IMR-90 (cell line): ENCODE measurements at regions not wholly inside any gene's neighbourhood (a gene's known extent, or its start where the extent isn't known, plus 50 kb on each side); places are given as distances from the start of the nearest gene placed in this dataset.

Experiments
- BHLHE40 ChIP-seq: fragments of 150-350 bp; IDR thresholded peaks from 2 replicates; pipeline ENCODE4 v1.6.1; 2016; ENCODE audit warnings: mild to moderate bottlenecking, low read depth, low read length
- CEBPB ChIP-seq: IDR thresholded peaks from 2 replicates; pipeline ENCODE4 v1.6.1; 2012; ENCODE audit warnings: low read depth, low read length, improper control_type of control experiment
- FOS ChIP-seq: fragments of 150-350 bp; IDR thresholded peaks from 2 replicates; pipeline ENCODE4 v1.6.1; 2016; ENCODE audit warnings: low read depth, low read length
- MAFK ChIP-seq: IDR thresholded peaks from 2 replicates; pipeline ENCODE4 v1.6.1; 2012; ENCODE audit warnings: low read depth, low read length, improper control_type of control experiment
- MXI1 ChIP-seq: IDR thresholded peaks from 2 replicates; pipeline ENCODE4 v1.6.1; 2012; ENCODE audit warnings: low read depth, mild to moderate bottlenecking, low read length, moderate library complexity, borderline replicate concordance
- POLR2A ChIP-seq: IDR thresholded peaks from 2 replicates; pipeline ENCODE4 v1.6.1; 2012; ENCODE audit warnings: mild to moderate bottlenecking, low read depth, low read length
- RAD21 ChIP-seq: IDR thresholded peaks from 2 replicates; pipeline ENCODE4 v1.6.1; 2012; ENCODE audit warnings: low read length, improper control_type of control experiment
- SMC3 ChIP-seq: fragments of 150-350 bp; IDR thresholded peaks from 2 replicates; pipeline ENCODE4 v1.6.1; 2016; ENCODE audit warnings: low read depth, mild to moderate bottlenecking, antibody characterized with exemption, low read length, moderate library complexity
- USF2 ChIP-seq: fragments of 150-350 bp; IDR thresholded peaks from 2 replicates; pipeline ENCODE4 v1.6.1; 2017; ENCODE audit warnings: mild to moderate bottlenecking, antibody characterized with exemption, low read length, low read depth
- TF ChIP-seq, protein P1 (sequence below): conservative IDR thresholded peaks from 2 replicates; pipeline ENCODE4 v1.5.1; 2012; ENCODE audit warnings: mild to moderate bottlenecking, low read depth, low read length, improper control_type of control experiment
- TF ChIP-seq, protein P2 (sequence below): fragments of 150-350 bp; IDR thresholded peaks from 2 replicates; pipeline ENCODE4 v1.6.1; 2016; ENCODE audit warnings: low read depth, mild to moderate bottlenecking, low read length, moderate library complexity, borderline replicate concordance

- TF ChIP-seq POLR2A (no peak), RAD21 (no peak), SMC3 (no peak), MAFK (no peak), FOS (no peak), BHLHE40 (no peak), USF2 (no peak), MXI1 (no peak), CEBPB (no peak)
- TF ChIP-seq, protein P1, sequence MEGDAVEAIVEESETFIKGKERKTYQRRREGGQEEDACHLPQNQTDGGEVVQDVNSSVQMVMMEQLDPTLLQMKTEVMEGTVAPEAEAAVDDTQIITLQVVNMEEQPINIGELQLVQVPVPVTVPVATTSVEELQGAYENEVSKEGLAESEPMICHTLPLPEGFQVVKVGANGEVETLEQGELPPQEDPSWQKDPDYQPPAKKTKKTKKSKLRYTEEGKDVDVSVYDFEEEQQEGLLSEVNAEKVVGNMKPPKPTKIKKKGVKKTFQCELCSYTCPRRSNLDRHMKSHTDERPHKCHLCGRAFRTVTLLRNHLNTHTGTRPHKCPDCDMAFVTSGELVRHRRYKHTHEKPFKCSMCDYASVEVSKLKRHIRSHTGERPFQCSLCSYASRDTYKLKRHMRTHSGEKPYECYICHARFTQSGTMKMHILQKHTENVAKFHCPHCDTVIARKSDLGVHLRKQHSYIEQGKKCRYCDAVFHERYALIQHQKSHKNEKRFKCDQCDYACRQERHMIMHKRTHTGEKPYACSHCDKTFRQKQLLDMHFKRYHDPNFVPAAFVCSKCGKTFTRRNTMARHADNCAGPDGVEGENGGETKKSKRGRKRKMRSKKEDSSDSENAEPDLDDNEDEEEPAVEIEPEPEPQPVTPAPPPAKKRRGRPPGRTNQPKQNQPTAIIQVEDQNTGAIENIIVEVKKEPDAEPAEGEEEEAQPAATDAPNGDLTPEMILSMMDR = no peak
- TF ChIP-seq, protein P2, sequence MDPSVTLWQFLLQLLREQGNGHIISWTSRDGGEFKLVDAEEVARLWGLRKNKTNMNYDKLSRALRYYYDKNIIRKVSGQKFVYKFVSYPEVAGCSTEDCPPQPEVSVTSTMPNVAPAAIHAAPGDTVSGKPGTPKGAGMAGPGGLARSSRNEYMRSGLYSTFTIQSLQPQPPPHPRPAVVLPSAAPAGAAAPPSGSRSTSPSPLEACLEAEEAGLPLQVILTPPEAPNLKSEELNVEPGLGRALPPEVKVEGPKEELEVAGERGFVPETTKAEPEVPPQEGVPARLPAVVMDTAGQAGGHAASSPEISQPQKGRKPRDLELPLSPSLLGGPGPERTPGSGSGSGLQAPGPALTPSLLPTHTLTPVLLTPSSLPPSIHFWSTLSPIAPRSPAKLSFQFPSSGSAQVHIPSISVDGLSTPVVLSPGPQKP = no peak
Observed at GRCh38 chr17:14749269-14749668, 448.4 kb downstream of the HS3ST3B1 start.
